Caco-2 (cell line): ENCODE measurements at regions not wholly inside any gene's neighbourhood (a gene's known extent, or its start where the extent isn't known, plus 50 kb on each side); places are given as distances from the start of the nearest gene placed in this dataset.

Experiments used
- BruUV-seq: library from RNA; stranded (reverse); fragments of 400-500 nt; replicated peaks from 2 replicates; lab custom pipeline; 2021; lab: Mats Ljungman, UMichigan
- CTCF ChIA-PET: fragments of 300-600 bp; sonication (Branson Sonifier 250); formaldehyde crosslinking; loops from one replicate; lab custom pipeline; 2022; ENCODE audit warnings: antibody characterized with exemption; lab: Charles Lee
- POLR2A ChIA-PET: fragments of 300-600 bp; sonication (Branson Sonifier 250); formaldehyde crosslinking; loops from one replicate; lab custom pipeline; 2022; ENCODE audit warnings: antibody characterized with exemption; lab: Charles Lee
- DNase-seq, 2 experiments: peaks; one replicate each; pipeline versions ENCODE4 v3.0.0 to v3.0.0-alpha.2; 2020 to 2022
- H3K27me3 ChIP-seq: replicated peaks from 2 replicates; pipeline ENCODE4 v1.6.0; 2011; ENCODE audit warnings: low read length; ENCODE audit not compliant: control insufficient read depth, insufficient read depth
- H3K36me3 ChIP-seq: 2 replicates; pipeline ENCODE4 v1.5.1; 2011; ENCODE audit warnings: low read length; ENCODE audit not compliant: control insufficient read depth, insufficient read depth
- H3K4me1 ChIP-seq: fragments of 250-450 bp; sonication (Bioruptor Pico); 2 replicates; pipeline ENCODE4 v1.5.1; 2020; ENCODE audit warnings: mild to moderate bottlenecking
- H3K4me3 ChIP-seq: 2 replicates; pipeline ENCODE4 v1.5.1; 2011; ENCODE audit warnings: low read depth, mild to moderate bottlenecking, control low read depth, low read length
- H3K9me3 ChIP-seq: fragments of 250-450 bp; sonication (Bioruptor Pico); 2 replicates; pipeline ENCODE4 v1.5.1; 2020; ENCODE audit warnings: mild to moderate bottlenecking, moderate library complexity
- H3K27ac Mint-ChIP-seq: one replicate; pipeline ENCODE4 v1.8.0; 2022; ENCODE audit warnings: mixed read lengths; ENCODE audit not compliant: unreplicated experiment
- H3K27me3 Mint-ChIP-seq: one replicate; pipeline ENCODE4 v1.8.0; 2022; ENCODE audit warnings: mixed read lengths; ENCODE audit not compliant: insufficient read depth, unreplicated experiment
- H3K36me3 Mint-ChIP-seq: one replicate; pipeline ENCODE4 v1.8.0; 2022; ENCODE audit warnings: mild to moderate bottlenecking, mixed read lengths; ENCODE audit not compliant: insufficient read depth, unreplicated experiment
- H3K4me1 Mint-ChIP-seq: one replicate; pipeline ENCODE4 v1.8.0; 2022; ENCODE audit warnings: low read depth, mixed read lengths; ENCODE audit not compliant: unreplicated experiment
- H3K4me3 Mint-ChIP-seq: one replicate; pipeline ENCODE4 v1.8.0; 2022; ENCODE audit warnings: mild to moderate bottlenecking, moderate library complexity, mixed read lengths; ENCODE audit not compliant: unreplicated experiment
- H3K9me3 Mint-ChIP-seq: one replicate; pipeline ENCODE4 v1.8.0; 2022; ENCODE audit warnings: mixed read lengths; ENCODE audit not compliant: unreplicated experiment
- intact Hi-C: fragments of 100-400 bp; cut with micrococcal nuclease; formaldehyde crosslinking; loops from one replicate; pipeline ENCODE4 v1.10.0; 2022; ENCODE audit not compliant: unreplicated experiment
- TF ChIP-seq, protein P1 (sequence below), 2 experiments: fragments of 200-600 bp in 1 of 2; IDR thresholded peaks; 1 replicate in 1 of 2; 2 replicates in 1 of 2; pipeline versions ENCODE4 v1.5.1 to v1.8.0; 2011 to 2022; ENCODE audit warnings: antibody characterized with exemption in 1 of 2, control low read depth in 1 of 2, inconsistent platforms in 1 of 2, low read depth in 1 of 2, low read length in 1 of 2, mild to moderate bottlenecking in 1 of 2, moderate library complexity in 1 of 2; ENCODE audit not compliant: insufficient read depth in 1 of 2, severe bottlenecking in 1 of 2, unreplicated experiment in 1 of 2

DNA sequence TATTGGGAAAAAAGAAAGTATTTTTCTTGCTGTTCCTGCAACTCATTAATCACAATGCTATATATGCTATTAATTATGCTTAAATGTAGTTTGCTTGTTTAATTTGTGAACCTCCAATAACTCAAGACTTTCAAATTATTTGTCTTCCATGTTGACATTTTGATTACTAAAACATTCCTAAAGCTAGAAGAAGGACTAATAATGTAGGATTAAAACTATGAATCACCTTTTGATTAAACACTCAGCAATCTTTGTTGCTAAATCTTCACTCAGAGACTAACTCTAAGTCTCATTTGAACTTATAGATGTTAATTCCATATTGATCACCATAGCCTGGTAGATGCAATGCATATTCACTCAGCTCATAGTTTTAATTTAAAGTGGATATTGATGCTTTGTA is 524.6 kb upstream of the ZEB2 start:
- no TSS peak for BruUV-seq
- DNase-seq: no peak
- no peak overlapping the region for H3K27ac Mint-ChIP-seq
- H3K4me1 ChIP-seq: no peaks in the 10 kb centered on the region
- H3K4me3 ChIP-seq: no peak overlapping the region
- H3K27me3 Mint-ChIP-seq: peaks cover 3% of the 10 kb centered on the region
- ChIA-PET POLR2A (no interaction called here), CTCF (no interaction called here)
- no peaks in the 10 kb centered on the region for H3K9me3 Mint-ChIP-seq
- no peaks in the 10 kb centered on the region for H3K36me3 ChIP-seq
- no peaks in the 10 kb centered on the region for H3K4me1 Mint-ChIP-seq
- intact Hi-C loops: no loop called here
- TF ChIP-seq, protein P1, sequence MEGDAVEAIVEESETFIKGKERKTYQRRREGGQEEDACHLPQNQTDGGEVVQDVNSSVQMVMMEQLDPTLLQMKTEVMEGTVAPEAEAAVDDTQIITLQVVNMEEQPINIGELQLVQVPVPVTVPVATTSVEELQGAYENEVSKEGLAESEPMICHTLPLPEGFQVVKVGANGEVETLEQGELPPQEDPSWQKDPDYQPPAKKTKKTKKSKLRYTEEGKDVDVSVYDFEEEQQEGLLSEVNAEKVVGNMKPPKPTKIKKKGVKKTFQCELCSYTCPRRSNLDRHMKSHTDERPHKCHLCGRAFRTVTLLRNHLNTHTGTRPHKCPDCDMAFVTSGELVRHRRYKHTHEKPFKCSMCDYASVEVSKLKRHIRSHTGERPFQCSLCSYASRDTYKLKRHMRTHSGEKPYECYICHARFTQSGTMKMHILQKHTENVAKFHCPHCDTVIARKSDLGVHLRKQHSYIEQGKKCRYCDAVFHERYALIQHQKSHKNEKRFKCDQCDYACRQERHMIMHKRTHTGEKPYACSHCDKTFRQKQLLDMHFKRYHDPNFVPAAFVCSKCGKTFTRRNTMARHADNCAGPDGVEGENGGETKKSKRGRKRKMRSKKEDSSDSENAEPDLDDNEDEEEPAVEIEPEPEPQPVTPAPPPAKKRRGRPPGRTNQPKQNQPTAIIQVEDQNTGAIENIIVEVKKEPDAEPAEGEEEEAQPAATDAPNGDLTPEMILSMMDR (IDR thresholded peaks at IDR 0.05; ENCODE audit: insufficient read depth in 1 of 2, low read depth in 1 of 2, low read length in 1 of 2, severe bottlenecking in 1 of 2, unreplicated experiment in 1 of 2): no peak
- H3K27me3 ChIP-seq: no peaks in the 10 kb centered on the region
- no peak overlapping the region for H3K4me3 Mint-ChIP-seq
- H3K36me3 Mint-ChIP-seq: no peaks in the 10 kb centered on the region
- no peaks in the 10 kb centered on the region for H3K9me3 ChIP-seq

DNA sequence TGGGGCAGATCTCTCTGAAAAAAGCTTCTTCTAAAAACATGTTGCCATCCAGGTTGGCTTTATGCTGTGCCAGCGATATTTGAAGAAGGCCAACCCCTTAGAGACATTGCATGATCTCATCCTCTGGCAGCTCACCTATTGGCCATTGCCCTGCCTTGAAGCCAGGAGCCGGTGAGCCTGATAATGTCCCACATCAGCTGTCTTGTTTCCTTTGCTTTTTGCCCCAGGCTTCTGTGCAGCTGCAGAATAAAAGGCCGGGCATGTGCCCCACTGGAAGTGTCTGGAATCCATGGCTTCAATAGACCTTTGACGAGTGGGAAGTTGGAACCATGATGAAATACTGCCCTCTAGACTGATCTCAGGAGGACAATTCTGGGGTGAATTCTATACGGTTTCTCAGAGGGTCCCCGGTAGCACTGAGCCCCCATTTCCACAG is 523.5 kb upstream of the ZEB2 start:
- Mint-ChIP-seq H3K36me3 (no peaks in the 10 kb centered on the region), H3K4me1 (no peaks in the 10 kb centered on the region), H3K4me3 (no peak overlapping the region), H3K27ac (no peak overlapping the region), H3K9me3 (no peaks in the 10 kb centered on the region), H3K27me3 (peaks cover 3% of the 10 kb centered on the region)
- H3K4me3 ChIP-seq: no peak overlapping the region
- BruUV-seq: no TSS peak
- no peaks in the 10 kb centered on the region for H3K4me1 ChIP-seq
- no peak for DNase-seq
- intact Hi-C loops: no loop called here
- H3K9me3 ChIP-seq: no peaks in the 10 kb centered on the region
- no peaks in the 10 kb centered on the region for H3K27me3 ChIP-seq
- ChIA-PET POLR2A (no interaction called here), CTCF (no interaction called here)
- H3K36me3 ChIP-seq: no peaks in the 10 kb centered on the region
- TF ChIP-seq, protein P1 (IDR thresholded peaks at IDR 0.05; ENCODE audit: insufficient read depth in 1 of 2, low read depth in 1 of 2, low read length in 1 of 2, severe bottlenecking in 1 of 2, unreplicated experiment in 1 of 2): no peak

DNA sequence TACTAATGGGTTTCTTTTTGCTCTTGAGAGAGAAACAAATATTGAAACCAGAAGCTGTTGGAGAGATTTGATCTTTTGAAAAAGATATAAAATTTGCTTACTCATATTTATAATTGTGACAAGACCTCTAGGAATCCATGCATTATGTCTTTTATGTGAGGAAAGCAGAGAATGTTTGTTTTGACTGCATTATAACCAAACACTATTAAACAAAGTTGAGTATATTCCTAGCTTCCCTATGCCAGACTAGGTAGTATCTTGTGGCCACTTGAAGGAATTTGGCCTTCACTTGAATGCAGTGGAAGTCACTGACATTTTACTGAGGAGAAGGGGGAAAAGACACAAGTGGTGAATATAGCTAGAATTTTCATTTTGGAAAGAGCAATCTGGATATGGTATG is 521.8 kb upstream of the ZEB2 start:
- no peaks in the 10 kb centered on the region for H3K36me3 Mint-ChIP-seq
- no peak for DNase-seq
- ChIA-PET POLR2A (no interaction called here), CTCF (no interaction called here)
- Histone ChIP-seq H3K27me3 (no peaks in the 10 kb centered on the region), H3K9me3 (no peaks in the 10 kb centered on the region), H3K36me3 (no peaks in the 10 kb centered on the region), H3K4me1 (no peaks in the 10 kb centered on the region), H3K4me3 (no peak overlapping the region)
- no peak overlapping the region for H3K27ac Mint-ChIP-seq
- peaks cover 3% of the 10 kb centered on the region for H3K27me3 Mint-ChIP-seq
- no peaks in the 10 kb centered on the region for H3K4me1 Mint-ChIP-seq
- no TSS peak for BruUV-seq
- no peak overlapping the region for H3K4me3 Mint-ChIP-seq
- intact Hi-C loops: no loop called here
- TF ChIP-seq, protein P1 (IDR thresholded peaks at IDR 0.05; ENCODE audit: insufficient read depth in 1 of 2, low read depth in 1 of 2, low read length in 1 of 2, severe bottlenecking in 1 of 2, unreplicated experiment in 1 of 2): no peak
- no peaks in the 10 kb centered on the region for H3K9me3 Mint-ChIP-seq
